ENCODE measurements at regions not wholly inside any gene's neighbourhood (a gene's known extent, or its start where the extent isn't known, plus 50 kb on each side); places are given as distances from the start of the nearest gene placed in this dataset.
"Not testable (repeated sequence)": the region's sequence is repeated elsewhere in the genome, so short reads cannot be mapped to it uniquely, and the experiment has no call there.

DNA sequence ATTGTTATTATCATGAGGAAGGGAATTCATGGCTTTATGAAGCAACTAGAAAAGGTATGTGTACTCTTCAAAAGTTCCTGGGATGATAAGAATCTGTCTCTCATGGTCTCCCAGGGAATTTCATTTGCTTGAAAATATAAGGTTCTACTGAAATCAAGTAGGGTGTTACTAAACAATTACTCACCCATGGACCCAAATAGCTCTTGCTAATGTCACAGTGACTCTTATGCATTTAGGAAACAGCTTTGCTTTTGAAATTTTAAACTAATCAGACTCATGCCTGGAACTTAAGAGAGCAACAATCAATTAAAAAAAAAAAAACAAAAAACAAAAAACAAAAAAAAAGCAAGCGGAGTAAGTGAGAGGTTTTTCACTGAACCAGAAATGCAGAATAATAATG, 1546.3 kb upstream of the TENM4 start:
- no peak for DNase-seq (ENCODE audit: extremely low read depth in 1 of 2, low read depth in 1 of 2)

DNA sequence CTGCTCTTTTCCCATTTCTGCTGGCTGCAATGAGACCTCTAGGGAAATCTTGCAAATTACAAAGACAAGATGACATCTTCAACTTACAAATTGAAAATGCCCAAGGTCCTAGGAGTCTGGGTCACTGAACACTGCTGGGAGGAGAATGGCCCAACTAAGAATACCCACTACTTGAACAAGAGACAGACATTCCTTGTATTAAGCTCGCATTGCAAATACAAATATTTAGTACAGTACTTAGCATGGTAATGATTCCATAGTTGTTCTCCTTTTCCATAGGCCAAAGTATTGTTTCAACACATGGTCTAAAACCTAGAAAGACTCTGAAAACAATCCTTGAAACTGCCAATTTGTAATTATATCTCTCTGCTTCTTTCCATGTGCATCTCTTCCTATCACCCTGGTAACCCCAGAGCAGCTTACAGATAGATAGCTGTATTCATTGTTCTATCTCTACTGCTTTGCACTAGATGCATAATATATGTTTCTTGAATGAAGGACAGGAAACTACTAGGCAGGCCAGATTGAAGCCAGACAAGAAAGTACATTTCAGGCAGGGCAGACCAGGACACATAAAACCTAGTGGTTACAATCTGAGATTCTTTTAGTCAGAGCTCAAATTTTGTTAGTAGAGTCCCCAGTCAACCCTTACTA, 1545.7 kb upstream of the TENM4 start:
- DNase-seq (ENCODE audit: extremely low read depth in 1 of 2, low read depth in 1 of 2) = no peak

DNA sequence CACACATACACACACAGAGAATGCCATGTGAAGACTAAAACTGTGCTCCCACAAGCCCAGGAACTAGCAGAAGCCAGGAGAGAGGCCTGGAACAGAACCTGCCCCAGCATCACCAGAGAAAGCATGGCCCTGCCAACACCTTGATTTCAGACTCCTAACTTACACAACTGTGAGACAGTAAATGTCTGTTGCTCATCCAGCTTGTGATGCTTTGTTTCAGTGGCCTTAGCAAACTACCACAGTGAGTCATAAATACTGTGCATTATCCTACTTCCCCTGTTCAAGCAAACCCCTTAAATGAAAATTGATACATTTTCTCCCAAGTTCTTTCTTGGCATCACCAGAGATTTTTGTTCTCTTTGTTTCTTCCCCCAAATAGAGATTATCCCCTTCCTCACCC, 1539.4 kb upstream of the TENM4 start:
- no peak for DNase-seq (ENCODE audit: extremely low read depth in 1 of 2, low read depth in 1 of 2)

DNA sequence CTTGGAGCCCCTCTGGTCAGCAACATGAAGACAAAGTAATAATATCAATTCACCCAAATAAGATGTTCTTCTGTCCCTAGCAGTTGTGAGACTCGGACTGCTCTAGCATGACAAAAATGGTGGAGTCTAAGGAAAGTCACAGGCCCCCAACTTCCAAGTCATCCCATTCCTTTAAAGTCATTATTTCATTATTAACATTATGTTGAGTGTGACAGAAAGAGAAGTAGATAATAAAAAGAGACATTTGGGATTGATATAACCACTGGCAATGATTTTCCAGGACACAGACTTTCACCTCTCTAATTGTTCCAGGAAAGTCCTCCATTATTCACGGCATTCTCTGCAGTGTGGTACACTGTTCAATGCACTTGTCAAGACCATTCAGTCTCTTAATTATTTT, 1533.0 kb upstream of the TENM4 start:
- no peak for DNase-seq (ENCODE audit: extremely low read depth in 1 of 2, low read depth in 1 of 2)

DNA sequence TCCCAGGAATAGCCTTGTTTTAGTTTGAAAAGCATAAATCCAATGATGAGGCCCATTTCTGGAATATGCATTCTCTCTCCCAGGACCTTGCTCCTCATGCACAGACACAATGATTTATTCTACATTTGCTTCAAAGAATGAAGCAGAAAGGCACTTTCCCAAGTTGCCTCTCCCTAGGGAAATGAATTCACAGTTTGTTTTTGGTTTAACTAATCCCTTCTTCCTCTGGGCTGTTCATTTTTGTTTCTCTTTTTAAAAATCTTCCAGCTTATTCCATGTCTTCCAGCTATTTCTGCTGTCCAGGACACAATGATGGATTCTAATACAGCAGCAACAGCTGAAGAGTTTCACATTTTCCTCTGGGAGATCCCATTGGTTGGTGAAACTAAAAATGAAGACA, 1529.2 kb upstream of the TENM4 start:
- DNase-seq (ENCODE audit: extremely low read depth in 1 of 2, low read depth in 1 of 2) = no peak

DNA sequence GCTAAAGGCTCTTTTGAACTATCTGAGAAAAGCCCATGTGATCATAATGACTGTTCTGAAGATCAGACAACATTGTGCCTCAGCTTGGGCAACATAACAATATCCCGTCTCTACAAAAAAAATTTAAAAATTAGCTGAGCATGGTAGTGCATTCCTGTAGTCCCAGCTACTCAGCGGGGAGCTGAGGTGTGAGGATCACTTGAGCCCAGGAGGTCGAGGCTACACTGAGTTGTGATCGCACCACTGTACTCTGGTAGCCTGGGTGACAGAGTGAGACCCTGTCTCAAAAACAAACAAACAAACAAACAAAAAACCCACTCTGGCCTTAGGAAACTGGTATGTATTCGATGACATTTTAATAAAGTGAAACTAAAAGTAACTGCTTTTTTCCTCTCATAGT, 1526.8 kb upstream of the TENM4 start:
- no peak for DNase-seq (ENCODE audit: extremely low read depth in 1 of 2, low read depth in 1 of 2)

DNA sequence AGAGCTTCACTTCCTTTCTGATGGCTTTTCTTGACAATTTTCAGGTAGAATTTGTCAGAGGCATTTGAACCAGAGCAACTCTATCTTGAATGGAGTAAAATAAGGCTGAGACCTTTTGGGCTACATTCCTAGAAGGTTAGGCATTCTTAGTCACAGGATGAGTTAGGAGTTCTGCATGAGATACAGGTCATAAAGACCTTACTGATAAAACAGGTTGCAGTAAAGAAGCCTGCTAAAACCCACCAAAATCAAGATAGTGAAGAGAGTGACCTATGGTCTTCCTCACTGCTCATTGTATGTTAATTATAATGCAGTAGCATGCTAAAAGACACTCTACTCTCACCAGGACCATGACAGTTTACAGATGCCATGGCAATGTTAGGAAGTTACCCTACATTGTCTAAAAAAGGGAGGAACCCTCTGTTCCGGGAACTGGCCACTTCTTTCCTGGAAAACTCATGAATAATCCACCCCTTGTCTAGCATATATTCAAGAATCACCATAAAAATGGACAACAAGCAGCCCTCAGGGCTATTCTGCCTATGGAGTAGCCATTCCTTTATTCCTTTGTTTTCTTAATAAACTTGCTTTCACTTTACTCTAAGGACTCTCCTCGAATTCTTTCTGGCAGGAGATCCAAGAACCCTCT, 1519.7 kb upstream of the TENM4 start:
- DNase-seq (ENCODE audit: extremely low read depth in 1 of 2, low read depth in 1 of 2) = no peak

DNA sequence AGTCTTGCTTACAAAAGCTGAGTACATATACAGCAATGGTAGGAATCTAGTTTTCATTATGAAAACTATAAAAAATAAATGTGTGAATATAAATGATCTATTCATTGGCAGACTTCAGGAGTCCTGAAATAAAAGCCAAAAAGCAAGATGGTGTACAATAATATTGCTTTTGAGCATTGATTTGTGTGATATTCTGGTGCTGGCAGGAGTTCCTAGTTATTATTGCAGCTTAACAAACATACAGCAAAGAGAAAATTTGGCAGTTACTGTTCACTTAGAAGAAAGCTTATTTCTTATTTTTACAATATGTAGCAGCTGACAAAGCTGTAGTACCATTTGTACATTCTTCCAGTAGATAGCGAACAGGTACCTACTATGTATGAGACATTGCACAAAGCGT, 1518.9 kb upstream of the TENM4 start:
- DNase-seq (ENCODE audit: extremely low read depth in 1 of 2, low read depth in 1 of 2) = no peak

DNA sequence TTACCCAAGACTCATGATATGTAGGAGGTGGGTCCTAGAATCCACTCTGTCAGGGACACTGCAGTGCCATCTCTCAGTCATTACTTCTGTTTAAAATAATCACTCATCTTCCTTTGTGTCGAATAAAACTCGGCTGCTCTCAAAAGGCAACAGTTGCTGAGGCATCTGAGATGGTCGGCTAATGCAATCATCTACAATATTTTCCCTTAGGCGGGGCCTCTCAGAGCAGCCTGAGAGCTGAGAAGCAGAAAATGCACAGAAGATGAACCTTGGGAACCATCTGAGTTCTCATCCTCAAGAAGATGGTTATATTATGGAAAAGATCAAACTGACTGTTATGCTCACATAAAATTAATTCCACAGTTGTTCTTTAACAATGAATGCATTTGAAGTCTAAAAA, 1518.2 kb upstream of the TENM4 start:
- DNase-seq (ENCODE audit: extremely low read depth in 1 of 2, low read depth in 1 of 2) = no peak

DNA sequence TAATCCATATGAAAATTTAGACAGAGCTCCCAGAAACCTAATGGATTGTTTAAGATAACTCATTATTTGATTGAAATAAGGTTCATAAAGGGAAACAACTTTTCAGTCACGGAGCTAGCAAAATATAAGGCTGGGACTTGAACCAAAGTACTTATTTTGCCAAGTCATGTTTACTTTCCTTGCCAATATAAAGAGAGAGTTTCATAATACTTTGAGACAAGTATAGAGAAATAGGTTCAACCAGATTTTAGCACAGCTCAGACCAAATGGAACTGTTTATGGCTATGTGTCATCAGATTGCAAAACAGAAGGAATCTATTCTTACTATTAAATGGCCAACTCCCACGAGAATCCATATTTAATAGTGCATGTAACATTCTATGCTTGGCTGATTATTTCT, 1517.5 kb upstream of the TENM4 start:
- DNase-seq (ENCODE audit: extremely low read depth in 1 of 2, low read depth in 1 of 2) = no peak

DNA sequence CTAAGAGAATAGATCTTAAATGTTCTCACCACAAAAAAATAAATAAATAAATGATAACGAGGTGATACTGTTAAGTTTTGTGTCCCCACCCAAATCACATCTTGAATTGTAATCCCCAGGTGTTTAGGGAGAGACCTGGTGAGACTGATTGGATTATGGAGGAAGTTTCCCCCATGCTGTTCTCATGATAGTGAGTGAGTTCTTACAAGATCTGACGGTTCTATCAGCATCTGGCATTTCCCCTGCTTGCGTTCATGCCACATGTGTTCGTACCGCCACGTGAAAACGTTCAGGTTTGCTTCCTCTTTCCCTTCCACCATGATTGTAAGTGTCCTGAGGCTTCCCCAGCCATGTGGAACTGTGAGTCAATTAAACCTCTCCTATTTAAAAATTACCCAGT, 1514.8 kb upstream of the TENM4 start:
- no peak for DNase-seq (ENCODE audit: extremely low read depth in 1 of 2, low read depth in 1 of 2)

DNA sequence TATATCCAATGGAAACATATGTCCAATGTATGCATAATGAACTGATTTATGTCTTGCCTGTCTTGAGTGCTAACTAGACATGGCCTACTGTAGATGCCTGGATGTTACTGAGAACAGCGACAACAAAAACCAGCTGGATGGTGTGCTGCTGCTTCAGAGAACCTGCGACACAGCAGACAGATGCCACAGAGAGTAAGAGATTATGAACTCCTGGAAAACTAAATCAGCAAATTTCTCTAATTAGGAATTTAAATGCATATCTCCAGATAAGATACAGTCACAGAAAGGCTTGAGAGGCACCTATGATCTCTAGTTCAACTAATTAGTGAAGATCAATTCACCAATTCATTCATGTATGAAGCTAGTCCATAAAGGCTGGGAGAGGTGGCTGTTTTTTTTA, 1508.0 kb upstream of the TENM4 start:
- DNase-seq (ENCODE audit: extremely low read depth in 1 of 2, low read depth in 1 of 2) = no peak

DNA sequence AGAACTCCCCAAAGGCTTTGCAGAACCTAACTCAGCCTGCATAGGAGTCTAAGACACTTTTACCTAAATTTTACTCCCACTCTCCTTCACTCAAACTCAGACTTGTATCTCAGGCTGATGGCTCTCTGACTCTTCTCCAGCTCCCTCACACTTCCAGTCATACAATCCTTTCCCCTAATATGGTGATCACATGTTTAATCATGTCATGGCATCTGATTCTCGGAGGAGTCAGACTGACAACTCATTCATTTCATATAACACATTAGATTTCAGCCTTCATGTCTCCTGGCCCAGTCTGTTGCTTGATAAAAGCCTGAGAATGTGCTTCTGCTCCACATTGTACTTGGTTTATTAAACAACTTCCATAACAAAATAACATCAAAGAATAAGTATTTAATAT, 1503.9 kb upstream of the TENM4 start:
- DNase-seq (ENCODE audit: extremely low read depth in 1 of 2, low read depth in 1 of 2) = no peak

DNA sequence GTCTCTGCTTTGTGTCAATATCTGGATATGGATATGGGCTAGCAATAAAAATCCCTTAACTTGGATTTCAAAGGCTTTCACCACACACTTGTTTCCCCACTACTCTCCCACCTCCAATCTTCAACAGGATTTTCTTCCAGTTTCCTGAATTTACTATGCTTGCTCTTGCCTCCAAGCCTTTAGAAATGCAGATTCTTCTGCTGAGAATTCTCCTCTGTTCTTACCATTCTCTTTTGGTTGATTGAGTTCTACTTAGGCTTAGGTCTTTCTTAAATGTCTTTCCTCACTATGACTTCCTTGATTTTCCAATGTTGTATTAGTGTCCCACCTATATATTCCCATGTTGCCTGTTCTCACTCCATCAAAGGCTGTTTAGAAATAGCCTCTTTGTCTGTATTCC, 1502.4 kb upstream of the TENM4 start:
- no peak for DNase-seq (ENCODE audit: extremely low read depth in 1 of 2, low read depth in 1 of 2)

DNA sequence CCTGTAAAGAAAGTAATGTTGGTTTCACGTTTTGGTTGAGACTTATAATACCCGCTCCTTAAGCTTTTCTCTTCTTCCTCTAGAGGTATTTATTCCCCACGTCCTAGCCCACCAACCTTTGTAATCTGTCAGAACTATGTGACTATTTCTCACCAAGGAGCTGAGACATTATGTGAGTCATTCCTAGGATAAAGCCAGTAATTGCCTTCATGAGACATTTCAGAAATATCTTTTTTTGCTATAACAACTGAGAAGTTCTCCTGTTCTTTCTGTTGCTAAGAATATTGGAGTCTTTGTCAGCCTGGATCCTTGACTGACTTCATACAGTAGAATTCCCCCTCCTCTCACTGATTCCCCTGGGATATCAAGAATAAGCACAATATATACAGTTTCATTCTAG, 1497.0 kb upstream of the TENM4 start:
- no peak for DNase-seq (ENCODE audit: extremely low read depth in 1 of 2, low read depth in 1 of 2)

DNA sequence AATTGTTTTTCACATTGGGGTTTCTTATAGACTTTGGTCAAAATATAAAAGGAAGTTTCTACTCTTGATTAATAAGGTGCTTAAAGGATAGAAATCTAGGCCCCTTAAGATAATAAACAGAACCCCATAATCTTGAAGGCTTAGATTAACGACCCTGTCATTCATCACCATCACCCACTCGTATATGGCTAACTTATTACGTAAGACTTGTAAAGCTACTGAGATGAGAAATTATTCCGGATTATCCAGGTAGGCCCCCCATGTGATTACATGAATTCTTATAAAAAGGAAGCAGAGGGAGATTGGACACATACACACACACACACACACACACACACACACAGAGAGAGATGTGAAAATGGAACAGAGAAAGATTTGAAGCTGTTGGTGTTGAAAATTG, 1489.2 kb upstream of the TENM4 start:
- no peak for DNase-seq (ENCODE audit: extremely low read depth in 1 of 2, low read depth in 1 of 2)

DNA sequence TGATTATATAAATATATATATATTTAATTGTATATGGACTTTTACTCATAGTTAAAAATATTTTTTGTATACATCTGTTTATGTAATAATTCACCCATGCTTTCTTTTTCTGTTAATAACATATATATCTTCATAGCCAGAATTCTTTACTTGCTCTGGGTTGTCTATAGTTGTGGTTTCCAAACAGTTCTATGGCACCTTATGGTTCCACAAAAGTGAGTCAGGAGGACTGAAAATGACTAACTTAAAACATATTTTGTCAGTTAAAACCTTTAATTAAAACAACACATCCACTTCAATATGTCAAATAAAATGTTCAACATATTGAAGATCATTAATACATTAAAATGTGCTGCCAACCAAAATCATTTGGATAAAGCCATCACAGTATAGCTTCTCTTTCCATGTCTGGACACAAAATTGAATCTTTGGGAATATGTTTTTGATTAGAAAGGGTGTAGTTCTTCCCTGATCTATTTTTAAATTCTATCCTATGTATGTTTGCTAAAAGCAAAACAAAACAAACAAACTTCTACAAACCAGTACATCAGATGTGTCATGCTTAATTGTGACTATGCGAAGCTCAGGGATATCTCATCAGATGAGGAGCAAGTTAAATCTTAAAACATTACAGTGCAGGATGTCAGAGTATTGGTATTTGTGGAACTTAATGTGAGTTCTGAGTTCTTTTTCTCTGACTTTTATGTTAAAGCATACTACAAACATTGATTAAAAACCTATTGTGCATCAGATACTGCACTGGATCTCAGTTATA, 1488.4 kb upstream of the TENM4 start:
- DNase-seq (ENCODE audit: extremely low read depth in 1 of 2, low read depth in 1 of 2) = no peak

DNA sequence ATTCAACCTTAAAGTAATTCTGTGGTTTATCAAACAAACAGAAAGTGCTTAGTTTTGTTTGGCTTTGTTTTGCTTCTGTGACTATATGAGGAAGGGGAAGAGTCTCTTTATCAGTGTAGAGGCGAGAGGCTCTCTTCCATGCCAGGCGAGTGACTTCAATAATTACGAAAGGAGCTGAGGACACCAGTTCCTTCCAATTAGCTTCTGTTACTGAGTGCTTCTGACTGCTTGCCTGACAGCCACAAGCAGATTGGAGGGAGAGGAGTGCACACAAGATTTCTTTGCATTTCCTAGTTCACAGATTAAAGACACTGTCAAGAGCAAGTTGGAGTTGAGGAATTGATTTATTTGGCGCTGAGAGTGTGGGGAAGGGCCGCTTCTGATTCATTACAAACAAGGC, 1484.5 kb upstream of the TENM4 start:
- no peak for DNase-seq (ENCODE audit: extremely low read depth in 1 of 2, low read depth in 1 of 2)

DNA sequence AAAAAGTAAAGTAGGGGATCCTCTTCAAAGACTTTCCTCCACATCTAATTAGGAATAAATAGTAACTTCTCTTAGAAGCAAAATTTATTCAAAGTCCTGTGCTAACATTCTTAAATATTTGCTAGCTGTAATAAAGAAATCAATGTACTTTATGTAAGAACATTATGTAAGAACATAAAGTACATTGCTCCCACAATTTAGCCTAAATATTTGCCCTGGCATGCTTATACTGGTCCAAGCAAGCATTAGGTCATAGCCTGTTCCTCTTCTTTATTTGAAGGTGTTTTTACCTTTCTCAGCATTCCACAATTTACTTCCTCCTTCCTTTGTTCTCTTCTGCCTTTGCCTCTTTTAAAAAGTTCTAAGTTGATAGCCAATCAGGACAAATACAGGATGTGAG, 1480.5 kb upstream of the TENM4 start:
- DNase-seq (ENCODE audit: extremely low read depth in 1 of 2, low read depth in 1 of 2) = not testable (repeated sequence)

DNA sequence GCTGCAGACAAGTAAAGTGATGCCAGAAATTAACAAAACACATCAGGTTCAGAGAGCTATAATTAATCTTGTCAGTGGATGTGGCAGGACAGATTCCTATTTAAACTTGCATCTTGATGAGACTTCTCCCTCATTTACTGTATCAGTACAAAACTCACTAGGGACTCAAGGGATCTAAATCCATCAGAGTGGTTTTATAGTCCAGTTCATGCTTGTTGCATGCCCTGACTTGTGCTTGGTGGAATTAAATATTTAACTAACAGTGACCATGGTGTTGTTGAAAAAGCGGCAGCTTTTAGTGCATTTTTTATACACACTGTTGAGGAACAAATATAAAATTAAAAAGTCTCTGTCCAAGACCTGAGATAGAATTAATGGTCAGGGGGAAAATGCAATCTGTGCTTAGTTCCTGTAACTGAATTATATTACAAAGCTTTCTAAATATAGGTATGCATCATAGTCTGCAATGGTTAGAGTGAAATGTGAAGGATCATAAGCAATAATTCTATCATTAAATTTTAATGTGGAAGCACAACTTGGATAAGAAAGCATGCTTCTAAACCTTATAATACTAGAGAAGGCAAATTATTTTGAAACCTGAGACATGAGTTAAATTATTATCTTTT, 1475.5 kb upstream of the TENM4 start:
- DNase-seq (ENCODE audit: extremely low read depth in 1 of 2, low read depth in 1 of 2) = no peak

DNA sequence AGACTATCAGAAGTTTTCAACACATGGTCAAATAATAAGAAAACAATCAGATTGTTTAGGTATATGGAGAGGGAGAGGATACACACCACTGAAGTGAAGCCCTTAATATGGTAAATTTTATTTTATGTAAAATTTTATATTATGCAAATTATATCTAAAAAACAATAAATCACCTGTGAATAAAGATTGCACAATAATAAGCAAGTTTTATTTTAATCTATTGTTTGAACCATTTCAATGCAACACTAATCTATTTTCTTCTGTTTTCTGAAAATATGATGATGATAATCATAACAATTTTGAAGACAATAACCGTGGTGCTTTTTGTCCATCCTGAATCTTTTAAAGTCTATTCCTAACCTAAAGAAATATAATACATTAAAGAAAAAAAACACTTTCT, 1473.5 kb upstream of the TENM4 start:
- no peak for DNase-seq (ENCODE audit: extremely low read depth in 1 of 2, low read depth in 1 of 2)

DNA sequence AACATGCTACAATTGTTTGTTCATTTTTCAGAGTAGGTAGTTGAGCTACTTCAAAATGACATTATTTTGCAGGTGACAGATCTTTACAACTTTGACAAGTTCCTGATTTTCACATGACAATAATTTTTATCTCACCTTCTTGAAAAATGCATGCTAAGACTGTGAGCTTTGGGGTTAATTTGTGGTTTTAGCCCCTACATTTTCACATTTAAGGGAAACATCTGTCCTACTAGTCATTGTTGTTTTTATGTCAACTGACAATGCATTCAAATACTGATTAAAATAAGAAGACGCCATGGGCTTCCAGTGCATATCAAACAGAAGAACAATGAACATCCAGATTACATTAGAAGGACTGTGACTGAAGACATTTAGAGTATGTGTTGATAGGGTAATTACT, 1470.8 kb upstream of the TENM4 start:
- no peak for DNase-seq (ENCODE audit: extremely low read depth in 1 of 2, low read depth in 1 of 2)

Measured in activated CD8-positive, alpha-beta memory T cell treated with anti-CD3 and anti-CD28 coated beads for 1 hour (primary cell).